BJ (cell line): ENCODE measurements at regions not wholly inside any gene's neighbourhood (a gene's known extent, or its start where the extent isn't known, plus 50 kb on each side); places are given as distances from the start of the nearest gene placed in this dataset.
A peak's percentile ranks its signal among the peaks of the same experiment; 100 is the strongest.

Experiments used
- CTCF ChIA-PET: fragments of 350-600 bp; formaldehyde crosslinking; extraction: SDS; loops from one replicate; lab custom pipeline; 2021; ENCODE audit warnings: antibody characterized with exemption, inconsistent platforms; lab: Yijun Ruan, JAX
- POLR2A ChIA-PET: fragments of 300-600 bp; sonication (Branson Sonifier 250); formaldehyde crosslinking; extraction: SDS; loops from one replicate; lab custom pipeline; 2021; ENCODE audit warnings: antibody characterized with exemption; lab: Charles Lee
- DNase-seq: peaks from one replicate; pipeline ENCODE4 v3.0.0-alpha.2; 2011; ENCODE audit warnings: low read depth
- H3K27me3 ChIP-seq: 2 replicates; pipeline ENCODE4 v1.6.0; 2011; ENCODE audit warnings: low read length; ENCODE audit not compliant: control insufficient read depth, insufficient read depth
- H3K36me3 ChIP-seq: 2 replicates; pipeline ENCODE4 v1.5.1; 2011; ENCODE audit warnings: low read length; ENCODE audit not compliant: control insufficient read depth, insufficient read depth
- H3K4me3 ChIP-seq: 2 replicates; pipeline ENCODE4 v1.5.1; 2011; ENCODE audit warnings: low read depth, mild to moderate bottlenecking, control low read depth, low read length
- CTCF ChIP-seq: IDR thresholded peaks from 2 replicates; pipeline ENCODE4 v1.5.1; 2011; ENCODE audit warnings: low read depth, mild to moderate bottlenecking, control low read depth, inconsistent platforms, low read length, moderate library complexity; ENCODE audit not compliant: insufficient read depth

- H3K36me3 ChIP-seq = no peaks in the 10 kb centered on the region
- H3K4me3 ChIP-seq = no peak overlapping the region
- ChIA-PET CTCF (no interaction called here), POLR2A (no interaction called here)
- H3K27me3 ChIP-seq = no peaks in the 10 kb centered on the region
- DNase-seq = no peak
- TF ChIP-seq CTCF = no peak
Measured at GRCh38 chr2:144822966-144823365, 303.0 kb upstream of the ZEB2 start.

GRCh38 chr2:144812288-144812687, 292.4 kb upstream of the ZEB2 start:
- POLR2A ChIA-PET = no interaction called here

GRCh38 chr2:144801766-144802165, 281.8 kb upstream of the ZEB2 start:
- ChIA-PET POLR2A (no interaction called here), CTCF (interaction anchor here (0.8 kb wide), 1 partner anchor 14 kb away, joined by 3 read pairs; no protein-coding TSS in a partner anchor)
- H3K36me3 ChIP-seq = no peaks in the 10 kb centered on the region
- TF ChIP-seq CTCF = no peak
- peak; percentile 41 for DNase-seq
- H3K27me3 ChIP-seq = no peaks in the 10 kb centered on the region
- no peak overlapping the region for H3K4me3 ChIP-seq

More at GRCh38 chr2:144812288-144812687, 292.4 kb upstream of the ZEB2 start:
- H3K4me3 ChIP-seq = no peak overlapping the region
- no peak for DNase-seq
- CTCF ChIA-PET = no interaction called here
- H3K27me3 ChIP-seq = no peaks in the 10 kb centered on the region
- TF ChIP-seq CTCF = no peak
- no peaks in the 10 kb centered on the region for H3K36me3 ChIP-seq

- H3K36me3 ChIP-seq = no peaks in the 10 kb centered on the region
- ChIA-PET POLR2A (interaction anchor here (0.6 kb wide), 1 partner anchor 135 kb away, joined by 3 read pairs; no protein-coding TSS in a partner anchor), CTCF (interaction anchor here (0.8 to 1.0 kb wide), 2 partner anchors 14 to 278 kb away, joined by 3 read pairs; no protein-coding TSS in a partner anchor)
- H3K27me3 ChIP-seq = no peaks in the 10 kb centered on the region
- DNase-seq = no peak
- TF ChIP-seq CTCF = no peak
- H3K4me3 ChIP-seq = no peak overlapping the region
Measured at GRCh38 chr2:144801325-144801724, 281.4 kb upstream of the ZEB2 start.

GRCh38 chr2:144798989-144799388, 279.1 kb upstream of the ZEB2 start:
- CTCF ChIA-PET = no interaction called here
- no peak for DNase-seq
- no peak for TF ChIP-seq CTCF
- POLR2A ChIA-PET = no interaction called here
- Histone ChIP-seq H3K27me3 (no peaks in the 10 kb centered on the region), H3K4me3 (no peak overlapping the region), H3K36me3 (no peaks in the 10 kb centered on the region)
